ENCODE measurements at regions not wholly inside any gene's neighbourhood (a gene's known extent, or its start where the extent isn't known, plus 50 kb on each side); places are given as distances from the start of the nearest gene placed in this dataset.

- Histone ChIP-seq H3K9me3 (no peaks in the 10 kb centered on the region), H3K4me3 (replicated peaks in 1 of 3) (no peak overlapping the region), H3K36me3 (no peaks in the 10 kb centered on the region), H3K27ac (no peak overlapping the region), H3K27me3 (no peaks in the 10 kb centered on the region), H3K4me1 (peaks cover 1 to 4% of the 10 kb centered on the region in 2 donors)
- TF ChIP-seq POLR2A (IDR thresholded peaks at IDR 0.05) (no peak), CTCF (IDR thresholded peaks at IDR 0.05) (no peak)
- no peak for DNase-seq
- intact Hi-C loops (cut with DNase I) = no loop called here
Observed at GRCh38 chr21:16402752-16403151, 673.0 kb downstream of the USP25 start.

- H3K4me1 ChIP-seq = peaks cover 4 to 6% of the 10 kb centered on the region in 2 donors
- H3K4me3 ChIP-seq (replicated peaks in 1 of 3) = no peak overlapping the region
- WGBS, 2 donors = 76 to 79% methylated on average over 1 of the region's 1 CpG
- H3K36me3 ChIP-seq = no peaks in the 10 kb centered on the region
- intact Hi-C loops (cut with DNase I) = no loop called here
- no peaks in the 10 kb centered on the region for H3K27me3 ChIP-seq
- no peak for DNase-seq
- TF ChIP-seq POLR2A (IDR thresholded peaks at IDR 0.05) (no peak), CTCF (IDR thresholded peaks at IDR 0.05) (no peak)
- H3K9me3 ChIP-seq = no peaks in the 10 kb centered on the region
- H3K27ac ChIP-seq = no peak overlapping the region
Observed at GRCh38 chr21:16404776-16405175, 675.0 kb downstream of the USP25 start.

- H3K9me3 ChIP-seq = no peaks in the 10 kb centered on the region
- intact Hi-C loops (cut with DNase I) = no loop called here
- WGBS, 2 donors = 87 to 96% methylated on average over 2 of the region's 2 CpGs
- H3K36me3 ChIP-seq = no peaks in the 10 kb centered on the region
- H3K27ac ChIP-seq = no peak overlapping the region
- H3K4me1 ChIP-seq = peaks cover 4 to 6% of the 10 kb centered on the region in 2 donors
- H3K27me3 ChIP-seq = no peaks in the 10 kb centered on the region
- TF ChIP-seq CTCF (IDR thresholded peaks at IDR 0.05) (no peak), POLR2A (IDR thresholded peaks at IDR 0.05) (no peak)
- no peak for DNase-seq
- no peak overlapping the region for H3K4me3 ChIP-seq (replicated peaks in 1 of 3)
Observed at GRCh38 chr21:16406355-16406754, 676.6 kb downstream of the USP25 start.

- no peak overlapping the region for H3K27ac ChIP-seq
- DNase-seq = no peak
- intact Hi-C loops (cut with DNase I) = no loop called here
- TF ChIP-seq POLR2A (IDR thresholded peaks at IDR 0.05) (no peak), CTCF (IDR thresholded peaks at IDR 0.05) (no peak)
- H3K9me3 ChIP-seq = no peaks in the 10 kb centered on the region
- no peaks in the 10 kb centered on the region for H3K27me3 ChIP-seq
- whole genome bisulfite sequencing, 2 donors = 82 to 89% methylated on average over 1 of the region's 1 CpG
- H3K36me3 ChIP-seq = no peaks in the 10 kb centered on the region
- no peak overlapping the region for H3K4me3 ChIP-seq (replicated peaks in 1 of 3)
- peaks cover 4 to 6% of the 10 kb centered on the region in 2 donors for H3K4me1 ChIP-seq
Observed at GRCh38 chr21:16407403-16408240, 677.8 kb downstream of the USP25 start.

- no peak for DNase-seq
- Histone ChIP-seq H3K4me3 (replicated peaks in 1 of 3) (no peak overlapping the region), H3K9me3 (no peaks in the 10 kb centered on the region), H3K27me3 (no peaks in the 10 kb centered on the region), H3K27ac (no peak overlapping the region), H3K4me1 (peaks cover 4 to 6% of the 10 kb centered on the region in 2 donors), H3K36me3 (no peaks in the 10 kb centered on the region)
- WGBS, 2 donors = 96 to 97% methylated on average over 2 of the region's 2 CpGs
- intact Hi-C loops (cut with DNase I) = no loop called here
- TF ChIP-seq POLR2A (IDR thresholded peaks at IDR 0.05) = no peak
- TF ChIP-seq CTCF (IDR thresholded peaks at IDR 0.05) = no peak
Observed at GRCh38 chr21:16408280-16408679, 678.5 kb downstream of the USP25 start.
